G401 (cell line): ENCODE measurements at regions not wholly inside any gene's neighbourhood (a gene's known extent, or its start where the extent isn't known, plus 50 kb on each side); places are given as distances from the start of the nearest gene placed in this dataset.

ENCODE experiments used
- DNase-seq: peaks from one replicate; pipeline ENCODE4 v3.0.0-alpha.2; 2015; ENCODE audit warnings: low spot score
- in situ Hi-C: cut with HindIII; loops from 2 replicates; pipeline ENCODE4 v1.10.0; 2016; ENCODE audit warnings: low sequenced_read_pairs, mixed read lengths

DNA sequence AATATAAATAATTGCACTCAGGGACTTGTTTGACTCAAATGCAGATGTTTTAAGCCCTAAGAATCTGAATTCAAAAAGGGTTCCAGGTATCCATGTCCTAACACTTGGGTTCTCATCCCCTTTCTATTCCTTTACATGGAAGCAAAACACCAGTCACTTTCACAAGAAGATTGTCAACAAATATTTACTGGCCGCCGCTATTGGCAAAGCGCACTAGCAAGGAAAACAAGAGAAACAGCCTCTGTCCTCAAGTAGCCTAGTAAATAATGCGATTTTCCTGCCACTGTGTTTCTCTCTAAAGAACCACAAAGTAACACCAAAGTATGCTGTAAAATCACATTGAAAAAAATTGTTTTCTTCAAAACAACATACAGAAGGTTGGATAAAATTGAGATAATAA, 66.7 kb upstream of the EZH2 start:
- in situ Hi-C loops: no loop called here
- DNase-seq: no peak

GRCh38 chr7:148944935-148945934, 61.1 kb upstream of the EZH2 start:
- DNase-seq: no peak

GRCh38 chr7:148941598-148942275, 57.6 kb upstream of the EZH2 start:
- in situ Hi-C loops: no loop called here
- DNase-seq: peak; percentile 61

More at GRCh38 chr7:148944935-148945934, 61.1 kb upstream of the EZH2 start:
- in situ Hi-C loops: no loop called here

DNA sequence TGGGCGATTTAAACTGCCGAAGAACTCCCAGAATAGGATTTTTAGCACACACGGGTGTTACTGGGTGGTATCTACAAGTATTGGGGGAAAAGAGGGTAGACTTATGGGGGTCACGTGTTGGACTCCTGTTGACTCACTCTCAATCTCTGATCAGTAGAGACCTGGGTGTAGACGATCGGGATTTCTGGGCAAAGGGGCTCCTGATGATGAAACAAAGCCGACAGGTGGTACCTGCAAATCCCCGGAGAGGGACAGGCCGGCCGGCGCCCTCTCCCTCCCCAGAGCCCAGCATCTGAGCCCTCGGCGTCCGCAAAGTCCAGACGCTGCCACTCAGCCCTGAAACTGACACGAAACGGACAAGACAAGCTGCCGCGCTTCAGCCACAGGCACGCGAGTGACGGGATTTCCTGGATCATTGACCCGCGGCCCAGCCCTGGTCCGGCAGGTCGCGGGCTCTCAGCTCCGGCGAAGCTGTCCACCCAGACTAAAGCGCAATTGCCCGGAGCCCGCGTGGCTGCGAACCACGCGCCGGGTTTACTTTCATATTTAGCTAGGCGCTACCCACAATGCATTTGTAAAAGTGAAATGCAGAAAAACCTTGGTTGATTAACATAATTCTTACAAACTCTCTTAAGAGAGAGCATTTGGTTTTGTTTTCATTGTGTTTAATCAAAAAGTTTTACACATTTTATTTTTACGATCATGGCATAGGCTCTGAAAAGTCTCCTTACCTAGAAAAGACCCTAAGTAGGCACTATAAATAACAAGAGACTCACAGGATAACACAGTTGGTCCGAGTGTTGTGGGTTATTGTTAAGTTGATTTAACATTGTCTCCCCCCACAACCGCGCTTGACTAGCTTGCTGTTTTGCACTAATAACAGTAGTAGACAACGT, 56.9 kb upstream of the EZH2 start:
- in situ Hi-C loops: no loop called here
- DNase-seq: peak; percentile 87

- in situ Hi-C loops: no loop called here
- no peak for DNase-seq
These were observed 55.2 kb upstream of the EZH2 start for GRCh38 chr7:148939128-148939755.

GRCh38 chr7:148935451-148935850, 51.4 kb upstream of the EZH2 start:
- DNase-seq: no peak
- in situ Hi-C loops: no loop called here
